HG03558 (cell line): ENCODE measurements at regions not wholly inside any gene's neighbourhood (a gene's known extent, or its start where the extent isn't known, plus 50 kb on each side); places are given as distances from the start of the nearest gene placed in this dataset.

Source experiments
- ATAC-seq: cut with Tn5 transposase; IDR thresholded peaks from one replicate; pipeline ENCODE4 v1.9.1; 2021; ENCODE audit warnings: moderate number of reproducible peaks; ENCODE audit not compliant: unreplicated experiment; ENCODE audit errors: extremely low read depth

- no peak for ATAC-seq
Observed at GRCh38 chrX:131763674-131764073, 219.8 kb downstream of the OR13H1 start.

DNA sequence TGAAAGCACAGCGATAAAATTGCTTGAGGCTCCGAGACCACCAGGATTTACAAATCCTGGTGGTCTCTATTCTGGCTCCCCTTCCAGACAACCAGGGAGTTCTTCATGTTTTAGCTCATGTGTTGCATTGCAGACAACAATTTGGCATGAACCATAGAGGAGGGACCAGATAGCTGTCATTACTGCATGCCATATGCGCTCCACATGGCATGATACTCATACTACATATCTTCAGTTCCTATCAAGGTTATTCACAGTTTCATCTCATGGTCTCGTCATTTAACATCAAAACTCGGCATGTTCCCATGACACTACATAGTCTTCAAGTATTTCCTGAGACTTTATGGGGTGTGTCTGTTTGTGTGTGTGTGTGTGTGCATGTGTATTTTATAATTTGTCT, 220.3 kb downstream of the OR13H1 start:
- no peak for ATAC-seq

DNA sequence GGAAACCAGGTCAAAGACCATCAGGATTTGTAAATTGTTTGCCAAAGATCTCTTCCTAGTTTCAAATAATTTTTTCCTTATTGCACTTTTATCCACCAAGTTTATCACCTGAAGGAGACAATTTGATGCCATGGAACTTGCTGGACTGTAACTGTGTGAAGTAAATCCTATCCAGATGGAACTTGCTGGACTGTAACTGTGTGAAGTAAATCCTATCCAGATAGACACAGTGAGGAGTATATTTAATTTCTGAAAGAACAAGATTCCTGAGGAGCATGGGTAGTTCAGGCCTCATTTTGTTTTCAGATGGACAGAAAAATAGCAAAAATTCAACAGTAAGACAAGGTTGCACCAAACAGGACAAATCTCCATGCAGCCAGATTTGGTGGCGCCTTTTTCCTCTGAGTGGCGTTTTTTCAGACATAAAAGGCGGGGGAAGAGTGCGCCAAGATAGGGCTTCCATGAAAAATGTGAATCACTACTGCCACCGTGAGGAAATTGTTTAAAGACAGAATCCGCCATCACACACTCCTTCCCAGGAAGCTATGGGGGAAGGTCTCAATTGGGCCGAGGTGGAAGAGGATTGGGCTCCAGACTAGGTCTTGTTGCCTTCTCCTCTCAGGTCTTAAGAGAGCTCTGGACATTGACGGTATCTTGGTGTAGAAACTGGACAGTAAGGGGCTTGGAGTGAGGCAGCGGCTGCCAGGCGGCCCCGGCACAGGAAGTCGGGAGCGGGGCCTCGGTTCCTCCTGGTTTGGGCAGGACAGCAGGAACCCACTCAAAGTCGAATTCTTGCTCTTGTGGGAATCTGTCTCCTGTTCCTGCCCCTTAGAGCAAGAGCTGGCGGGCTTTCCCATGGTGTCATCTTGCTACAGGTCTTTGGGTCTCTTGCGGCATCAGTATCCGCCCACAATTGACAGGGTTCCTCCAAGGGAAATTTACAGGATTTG, 234.7 kb downstream of the OR13H1 start:
- ATAC-seq: peak; percentile 58

DNA sequence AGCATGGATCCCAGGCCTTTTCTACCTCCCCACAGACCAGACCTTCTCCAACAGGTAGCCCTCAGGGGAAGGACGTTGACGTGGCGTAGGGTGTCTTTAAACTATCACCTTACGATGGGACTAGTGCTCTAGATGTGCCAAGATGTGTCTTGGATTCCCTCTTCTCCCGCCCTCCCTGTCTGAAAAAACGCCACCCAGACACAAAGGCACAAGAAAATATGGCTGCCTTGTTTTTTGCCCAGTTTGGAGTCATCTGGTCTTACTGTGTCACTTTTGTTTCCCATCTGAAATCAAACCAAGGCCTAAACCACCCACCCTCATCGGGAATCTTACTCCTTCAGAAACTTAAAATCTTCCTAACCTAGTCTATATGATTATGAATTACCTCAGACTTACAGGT, 235.4 kb downstream of the OR13H1 start:
- no peak for ATAC-seq

- ATAC-seq: no peak
Observed at GRCh38 chrX:131779741-131780140, 235.9 kb downstream of the OR13H1 start.

- ATAC-seq: no peak
Observed at GRCh38 chrX:131782646-131783045, 238.8 kb downstream of the OR13H1 start.

DNA sequence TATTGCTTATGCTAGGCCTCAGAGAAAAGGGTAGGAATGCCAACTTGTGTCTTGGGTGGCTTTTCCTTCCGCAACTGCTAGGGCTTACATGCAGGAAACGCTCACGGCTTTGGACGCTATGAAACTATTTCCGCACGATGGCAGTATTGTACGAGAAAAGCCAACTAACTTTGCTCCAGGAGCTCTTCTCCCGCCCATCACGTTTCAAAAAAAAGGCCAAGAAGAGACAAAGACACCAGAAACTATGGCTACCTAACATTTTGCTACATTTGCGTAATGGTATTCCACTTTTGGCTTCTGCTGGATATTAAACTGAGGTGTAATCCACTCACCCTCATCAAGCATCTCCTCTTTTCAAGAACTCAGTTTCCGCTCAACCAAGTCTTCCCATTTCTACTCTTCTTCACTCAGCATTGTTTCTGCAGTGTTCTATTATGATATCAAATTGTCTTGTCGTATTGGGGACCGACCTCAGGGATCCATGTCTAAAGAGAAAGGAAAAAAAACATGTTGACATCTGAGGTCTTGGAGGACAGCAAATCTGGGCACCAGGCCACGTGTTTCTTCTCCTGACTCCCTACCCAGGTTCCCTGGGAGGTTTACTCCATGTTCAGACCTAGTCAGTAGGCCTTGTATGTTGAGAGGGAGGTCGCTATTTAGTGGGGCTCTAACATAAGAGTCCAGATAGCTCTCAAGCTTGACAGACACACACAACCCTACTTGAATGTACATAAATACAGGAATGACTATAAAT, 239.4 kb upstream of the STK26 start:
- peak; percentile 34 for ATAC-seq

DNA sequence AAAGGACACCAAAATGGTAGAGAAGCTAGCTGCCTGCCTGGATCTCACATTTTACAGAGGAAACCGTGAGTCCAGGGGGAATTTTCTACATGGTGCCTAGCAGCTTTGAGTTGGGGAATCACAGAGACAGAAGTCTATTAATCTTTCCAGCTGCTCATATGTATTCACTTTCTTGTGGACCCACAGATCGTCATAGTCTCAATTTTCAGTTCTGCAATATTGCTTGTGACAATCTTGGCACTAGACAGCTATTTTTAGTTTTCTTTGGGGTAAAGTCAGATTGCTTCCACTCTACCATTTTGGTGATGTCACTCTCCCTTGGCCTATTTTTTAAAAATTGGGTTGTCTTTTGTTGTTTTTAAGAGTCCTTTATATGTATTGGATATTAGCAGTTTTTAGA, 233.4 kb upstream of the STK26 start:
- ATAC-seq: no peak

DNA sequence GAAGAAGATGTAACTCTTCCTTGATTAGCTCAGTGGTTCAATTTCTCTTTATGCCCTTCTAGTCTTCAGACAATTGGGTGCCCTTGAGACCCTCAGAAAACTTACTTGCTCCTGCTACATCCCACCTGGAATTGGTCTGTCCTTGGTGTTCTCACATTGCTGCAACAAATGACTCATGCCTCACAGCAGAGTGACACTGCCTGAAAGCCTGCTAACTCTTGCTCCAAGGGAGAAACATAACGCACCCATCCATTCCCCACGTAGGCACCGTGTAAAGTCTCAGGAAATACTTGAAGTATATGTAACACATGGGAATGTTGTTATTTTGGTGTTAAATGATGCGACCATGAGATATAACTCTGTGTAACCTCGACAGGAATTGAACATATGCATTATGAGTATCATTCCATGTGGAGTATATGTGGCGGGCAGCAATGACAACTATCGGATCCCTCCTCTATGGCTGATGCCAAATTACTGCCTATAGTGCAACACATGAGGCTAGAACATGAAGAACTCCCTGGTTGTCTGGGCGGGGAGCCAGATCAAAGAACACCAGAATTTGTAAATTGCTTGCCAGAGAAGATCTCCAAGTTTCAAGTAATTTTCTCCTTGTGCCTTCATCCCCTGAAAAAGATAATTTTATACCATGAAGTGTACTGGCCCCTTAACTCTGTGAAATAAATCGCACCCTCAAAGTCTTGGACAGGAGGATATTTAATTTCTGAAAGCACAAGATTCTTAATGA, 231.3 kb upstream of the STK26 start:
- no peak for ATAC-seq

GRCh38 chrX:131792356-131792749, 230.7 kb upstream of the STK26 start:
- peak; percentile 61 for ATAC-seq

DNA sequence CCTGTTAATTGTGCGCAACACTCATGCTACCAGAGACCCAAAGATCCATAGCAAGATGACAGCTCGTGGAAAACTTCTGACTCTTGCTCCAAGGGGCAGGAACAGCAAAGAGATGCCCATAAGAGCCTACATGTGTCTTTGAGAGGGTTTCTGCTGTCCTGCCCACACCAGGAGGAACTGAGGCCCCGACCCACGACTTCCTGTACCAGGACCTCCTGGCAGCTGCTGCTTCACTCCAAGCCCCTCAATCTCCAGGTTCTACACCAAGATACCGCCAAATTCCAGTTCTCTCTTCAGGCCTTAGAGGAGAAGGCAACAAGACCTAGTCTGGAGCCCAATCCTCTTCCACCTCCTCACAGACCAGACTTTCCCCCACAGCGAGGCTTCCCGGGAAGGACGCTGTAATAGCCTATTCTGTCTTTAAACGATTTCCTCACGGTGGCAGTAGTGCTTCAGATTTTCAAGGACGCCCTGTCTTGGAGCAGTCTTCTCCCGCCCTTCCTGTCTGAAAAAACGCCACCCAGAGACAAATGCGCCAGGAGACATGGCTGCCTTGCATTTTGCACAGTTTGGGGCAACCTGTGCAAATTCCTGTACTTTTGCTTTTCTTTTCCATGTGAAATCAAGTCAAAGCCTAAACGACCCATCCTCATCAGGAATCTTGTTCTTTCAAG, 230.2 kb upstream of the STK26 start:
- no peak for ATAC-seq

DNA sequence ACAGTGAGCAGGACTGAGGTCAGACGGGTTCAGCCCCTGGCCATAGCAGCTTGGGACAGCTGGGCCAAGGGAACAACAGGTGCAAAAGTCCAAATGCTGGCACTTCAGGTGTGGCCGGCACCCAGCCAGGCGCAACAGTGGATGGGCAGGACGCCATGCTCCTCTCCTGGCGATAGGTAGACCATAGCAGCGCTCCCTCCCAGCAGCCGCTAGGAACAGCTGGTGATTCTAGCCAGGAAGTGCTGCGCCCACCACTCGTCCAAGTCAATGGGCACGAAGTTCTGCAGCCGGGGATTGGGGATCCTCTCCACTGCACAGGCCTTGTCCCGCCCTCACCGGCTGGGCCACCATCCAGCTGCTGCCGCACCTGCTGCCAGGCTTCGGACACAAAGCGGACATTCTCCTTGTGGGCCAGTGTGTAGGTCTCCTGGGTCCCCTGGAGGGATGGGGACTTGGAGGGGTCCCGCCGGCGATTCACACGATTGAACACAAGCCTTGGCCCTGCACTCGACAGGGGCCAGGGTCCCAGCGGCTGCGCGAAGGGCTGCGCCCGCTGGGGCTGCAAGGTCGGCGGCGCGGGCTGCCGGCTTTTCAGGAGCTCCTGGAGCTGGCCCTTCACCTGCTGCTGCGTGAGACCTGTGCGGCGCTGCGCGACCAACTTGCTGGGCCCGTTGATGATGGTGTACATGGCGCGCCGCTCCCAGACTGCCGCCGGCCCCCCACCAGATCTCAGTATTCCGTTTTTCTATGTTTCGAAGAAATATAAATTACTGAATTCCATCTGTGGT, 227.5 kb upstream of the STK26 start:
- ATAC-seq: no peak

DNA sequence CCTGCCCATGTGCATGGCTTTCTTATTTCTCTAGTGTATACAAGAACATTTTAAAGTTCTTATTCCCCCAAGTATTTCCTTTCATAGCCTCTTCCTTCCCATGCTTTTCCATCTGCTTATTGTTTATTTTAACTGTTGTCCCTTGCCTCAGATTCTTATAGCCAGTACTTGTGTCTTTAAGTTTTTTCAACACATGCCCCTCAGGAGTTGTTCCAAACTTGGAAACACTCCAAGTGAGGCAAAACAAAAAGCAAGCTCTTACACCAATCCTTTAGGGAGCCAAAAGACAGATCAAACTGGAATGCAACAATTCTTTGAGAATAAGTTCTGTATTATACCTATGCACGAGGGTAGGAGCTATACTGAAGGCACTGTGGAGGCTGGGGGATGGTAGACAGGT, 222.0 kb upstream of the STK26 start:
- no peak for ATAC-seq

GRCh38 chrX:131801911-131802310, 221.2 kb upstream of the STK26 start:
- no peak for ATAC-seq

DNA sequence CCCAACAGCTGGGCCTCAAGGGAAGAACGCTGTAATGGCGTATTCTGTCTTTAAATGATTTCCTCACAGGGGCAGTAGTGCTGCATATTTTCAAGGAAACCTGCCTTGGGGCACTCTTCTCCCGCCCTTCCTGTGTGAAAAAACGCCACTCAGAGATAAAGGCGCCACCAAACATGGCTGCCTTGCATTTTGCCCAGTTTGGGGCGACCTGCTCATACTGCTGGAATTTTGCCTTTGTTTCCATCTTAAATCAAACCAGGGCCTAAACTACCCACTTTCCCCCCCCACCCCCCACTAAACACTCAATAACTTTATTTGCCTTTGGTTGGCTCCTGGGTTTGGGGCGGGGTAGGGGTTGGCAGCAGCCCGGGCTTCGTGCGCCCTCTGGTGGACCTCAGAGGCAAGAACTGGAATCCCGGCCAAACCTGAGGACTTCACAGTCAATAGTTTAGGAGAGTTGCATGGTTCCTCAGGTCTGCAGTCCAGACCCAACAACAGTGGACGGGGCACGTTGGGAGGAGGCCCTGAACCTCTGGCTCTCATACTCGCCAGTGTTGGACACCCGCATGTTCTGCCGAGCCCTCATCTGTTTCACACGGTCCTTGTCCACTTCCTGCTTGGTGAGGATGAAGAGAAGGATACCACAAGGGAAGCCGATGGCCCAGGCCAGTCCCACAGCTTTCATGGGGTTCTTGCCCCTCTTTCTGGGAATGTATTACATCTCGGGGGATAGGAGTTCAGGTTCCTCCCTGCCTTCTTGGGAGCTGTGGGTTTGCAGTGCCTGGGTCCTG, 220.1 kb upstream of the STK26 start:
- no peak for ATAC-seq

GRCh38 chrX:131812847-131813825, 210.0 kb upstream of the STK26 start:
- ATAC-seq: peak; percentile 84

- ATAC-seq: peak; percentile 34
Observed at GRCh38 chrX:131816551-131817136, 206.5 kb upstream of the STK26 start.
